ENCODE measurements at regions not wholly inside any gene's neighbourhood (a gene's known extent, or its start where the extent isn't known, plus 50 kb on each side); places are given as distances from the start of the nearest gene placed in this dataset.

GRCh38 chr16:27712251-27712711 is 162.3 kb downstream of the KATNIP start:
- H3K9me3 Mint-ChIP-seq = no peaks in the 10 kb centered on the region
- no peak for DNase-seq
- no peaks in the 10 kb centered on the region for H3K27me3 Mint-ChIP-seq (ENCODE audit: insufficient read depth)
- no peak overlapping the region for H3K4me3 Mint-ChIP-seq
- no peak overlapping the region for H3K27ac Mint-ChIP-seq
- 70 to 84% methylated on average over 8 to 10 of the region's 10 CpGs for WGBS, 2 experiments (ENCODE audit: insufficient coverage in 1 of 2, insufficient read length in 1 of 2)
- Histone ChIP-seq H3K36me3 (ENCODE audit: control insufficient read depth, insufficient read depth, low read length) (peaks cover 14% of the 10 kb centered on the region), H3K4me3 (ENCODE audit: low read length) (no peak overlapping the region), H3K27me3 (ENCODE audit: control insufficient read depth, insufficient read depth, low read length, poor library complexity, severe bottlenecking) (no peaks in the 10 kb centered on the region), H3K4me1 (ENCODE audit: control insufficient read depth, insufficient read depth, low read length) (no peaks in the 10 kb centered on the region), H3K9me3 (ENCODE audit: control insufficient read depth, low read length) (peaks cover 5% of the 10 kb centered on the region), H3K9ac (ENCODE audit: extremely low read depth, low read length, poor library complexity, severe bottlenecking) (no peak overlapping the region), H3K27ac (ENCODE audit: low read depth, low read length) (peak overlapping the region; percentile 44)
- no peaks in the 10 kb centered on the region for H3K4me1 Mint-ChIP-seq
- peaks cover 50% of the 10 kb centered on the region for H3K36me3 Mint-ChIP-seq (ENCODE audit: low read depth)
- TF ChIP-seq CTCF (conservative IDR thresholded peaks at IDR 0.05) = no peak

- Mint-ChIP-seq H3K4me1 (peaks cover 7% of the 10 kb centered on the region), H3K4me3 (no peak overlapping the region), H3K27me3 (ENCODE audit: insufficient read depth) (no peaks in the 10 kb centered on the region), H3K36me3 (ENCODE audit: low read depth) (peaks cover 35% of the 10 kb centered on the region), H3K27ac (no peak overlapping the region), H3K9me3 (no peaks in the 10 kb centered on the region)
- Histone ChIP-seq H3K4me1 (ENCODE audit: control insufficient read depth, insufficient read depth, low read length) (no peaks in the 10 kb centered on the region), H3K9ac (ENCODE audit: extremely low read depth, low read length, poor library complexity, severe bottlenecking) (no peak overlapping the region), H3K9me3 (ENCODE audit: control insufficient read depth, low read length) (no peaks in the 10 kb centered on the region), H3K27ac (ENCODE audit: low read depth, low read length) (peak overlapping the region; percentile 91), H3K27me3 (ENCODE audit: control insufficient read depth, insufficient read depth, low read length, poor library complexity, severe bottlenecking) (no peaks in the 10 kb centered on the region), H3K36me3 (ENCODE audit: control insufficient read depth, insufficient read depth, low read length) (peaks cover 10% of the 10 kb centered on the region), H3K4me3 (ENCODE audit: low read length) (no peak overlapping the region)
- TF ChIP-seq CTCF (conservative IDR thresholded peaks at IDR 0.05) = no peak
- WGBS, 2 experiments (ENCODE audit: insufficient coverage in 1 of 2, insufficient read length in 1 of 2) = 90 to 97% methylated on average over 2 of the region's 2 CpGs
- DNase-seq = no peak
These were observed 167.8 kb downstream of the KATNIP start for GRCh38 chr16:27717726-27718125.

GRCh38 chr16:27718201-27719105 is 168.5 kb downstream of the KATNIP start:
- no peaks in the 10 kb centered on the region for H3K9me3 ChIP-seq (ENCODE audit: control insufficient read depth, low read length)
- Mint-ChIP-seq H3K4me3 (no peak overlapping the region), H3K27ac (peak overlapping the region; percentile 42), H3K27me3 (ENCODE audit: insufficient read depth) (no peaks in the 10 kb centered on the region), H3K4me1 (peaks cover 7% of the 10 kb centered on the region), H3K9me3 (no peaks in the 10 kb centered on the region), H3K36me3 (ENCODE audit: low read depth) (peaks cover 34% of the 10 kb centered on the region)
- no peaks in the 10 kb centered on the region for H3K4me1 ChIP-seq (ENCODE audit: control insufficient read depth, insufficient read depth, low read length)
- no peaks in the 10 kb centered on the region for H3K27me3 ChIP-seq (ENCODE audit: control insufficient read depth, insufficient read depth, low read length, poor library complexity, severe bottlenecking)
- H3K27ac ChIP-seq (ENCODE audit: low read depth, low read length) = peak overlapping the region; percentile 91
- WGBS, 2 experiments (ENCODE audit: insufficient coverage in 1 of 2, insufficient read length in 1 of 2) = 61 to 83% methylated on average over 6 to 15 of the region's 15 CpGs
- DNase-seq = no peak
- H3K4me3 ChIP-seq (ENCODE audit: low read length) = no peak overlapping the region
- TF ChIP-seq CTCF (conservative IDR thresholded peaks at IDR 0.05) = no peak
- no peak overlapping the region for H3K9ac ChIP-seq (ENCODE audit: extremely low read depth, low read length, poor library complexity, severe bottlenecking)
- H3K36me3 ChIP-seq (ENCODE audit: control insufficient read depth, insufficient read depth, low read length) = peaks cover 13% of the 10 kb centered on the region
